Head of caudate nucleus (tissue), 42 donors: ENCODE measurements at regions not wholly inside any gene's neighbourhood (a gene's known extent, or its start where the extent isn't known, plus 50 kb on each side); places are given as distances from the start of the nearest gene placed in this dataset.
A peak's percentile ranks its signal among the peaks of the same experiment; 100 is the strongest.

Source experiments
- DNase-seq, 42 donors: peaks; one replicate each; pipeline versions ENCODE4 v3.0.0 to v3.0.0-alpha.2; 2020 to 2021; ENCODE audit warnings: mixed read lengths in 7 of 42
- intact Hi-C: fragments of 100-400 bp; cut with DNase I; formaldehyde crosslinking; loops from one replicate; pipeline ENCODE4 v1.15.0; 2022

DNA sequence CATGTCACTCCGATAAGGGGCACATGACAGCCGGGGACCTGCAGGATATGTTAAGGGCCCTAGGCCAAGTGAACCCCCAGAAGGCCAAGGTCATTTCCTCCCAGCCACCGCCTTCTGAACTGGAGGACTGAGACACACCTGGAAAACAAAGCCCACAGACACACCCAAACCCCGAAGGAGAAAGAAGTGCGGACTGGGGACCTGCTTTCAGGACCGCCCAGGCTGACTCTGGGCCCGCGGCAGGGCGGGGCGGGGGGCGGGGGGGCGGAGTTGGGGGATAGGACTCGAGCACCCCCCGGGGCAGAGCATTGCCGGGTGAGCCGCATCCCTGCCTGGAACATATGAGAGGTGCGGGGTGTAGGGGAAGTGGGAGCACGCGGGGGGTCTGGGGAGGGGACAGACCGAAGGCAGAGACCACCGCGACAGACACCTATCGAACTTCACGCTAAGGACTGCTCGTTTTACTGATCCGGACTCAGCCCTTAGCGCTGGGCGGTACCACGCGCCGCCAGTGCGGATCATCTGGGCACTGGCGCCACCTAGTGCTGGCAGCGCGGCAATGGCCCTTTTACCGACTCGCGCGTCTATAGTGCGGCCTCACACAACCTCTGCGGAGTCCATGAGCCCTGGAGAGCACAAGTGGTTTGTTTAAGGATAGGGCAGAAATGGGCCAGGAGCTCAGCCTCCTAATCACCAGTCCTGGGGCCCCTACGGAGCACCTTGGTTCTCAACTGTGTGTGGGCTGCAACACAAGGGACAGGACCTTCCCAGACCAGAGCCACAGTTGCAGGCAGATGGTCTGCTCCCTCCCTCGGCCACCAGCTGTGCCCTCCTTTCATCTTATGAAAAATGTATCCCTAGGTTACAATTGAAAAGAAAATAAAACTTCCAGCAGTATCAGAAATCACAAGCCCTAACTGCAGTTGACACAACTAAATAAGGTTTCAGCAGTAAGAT, 157.6 kb downstream of the HERPUD2 start:
- intact Hi-C loops, result no loop called here
- DNase-seq, result peak; percentile 60 to 91 (median 80)

DNA sequence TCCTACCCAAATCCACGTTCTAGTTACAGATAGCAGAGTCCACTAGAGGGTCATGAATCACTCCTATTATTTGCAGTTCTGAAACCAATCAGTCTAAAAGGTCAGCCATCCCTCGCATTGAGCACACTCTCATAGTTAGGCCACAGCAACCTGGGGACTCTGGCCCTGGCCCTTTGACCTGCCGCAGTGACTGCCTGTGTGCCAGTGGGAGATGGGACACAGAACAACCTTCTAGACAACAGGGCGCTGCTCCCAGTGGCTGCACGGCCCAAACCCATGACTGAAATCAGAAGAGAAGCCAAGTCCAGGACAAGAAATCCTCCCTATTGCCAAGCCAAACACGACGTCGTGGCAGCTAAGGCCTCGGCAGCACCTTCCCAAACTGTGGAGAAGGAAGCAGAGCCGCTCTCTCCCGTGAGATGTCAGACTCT, 158.5 kb downstream of the HERPUD2 start:
- intact Hi-C loops, result no loop called here

DNA sequence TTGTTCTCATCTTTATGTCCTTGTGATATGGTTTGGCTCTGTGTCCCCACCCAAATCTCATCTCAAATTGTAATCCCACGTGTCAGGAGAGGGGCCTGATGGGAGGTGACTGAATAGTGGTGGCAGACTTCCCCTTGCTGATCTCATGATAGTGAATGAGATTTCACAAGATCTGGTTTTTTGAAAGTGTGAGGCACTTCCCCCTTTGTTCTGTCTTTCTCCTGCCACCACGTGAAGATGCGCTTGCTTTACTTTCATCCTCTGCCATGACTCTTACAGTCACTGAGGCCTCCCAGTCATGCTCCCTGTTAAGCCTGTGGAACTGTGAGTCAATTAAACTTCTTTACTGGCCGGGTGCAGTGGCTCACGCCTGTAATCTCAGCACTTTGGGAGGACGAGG, 161.0 kb downstream of the HERPUD2 start:
- intact Hi-C loops, result no loop called here
- DNase-seq, result no peak

More for the DNA sequence above, 158.5 kb downstream of the HERPUD2 start:
- no peak for DNase-seq

DNA sequence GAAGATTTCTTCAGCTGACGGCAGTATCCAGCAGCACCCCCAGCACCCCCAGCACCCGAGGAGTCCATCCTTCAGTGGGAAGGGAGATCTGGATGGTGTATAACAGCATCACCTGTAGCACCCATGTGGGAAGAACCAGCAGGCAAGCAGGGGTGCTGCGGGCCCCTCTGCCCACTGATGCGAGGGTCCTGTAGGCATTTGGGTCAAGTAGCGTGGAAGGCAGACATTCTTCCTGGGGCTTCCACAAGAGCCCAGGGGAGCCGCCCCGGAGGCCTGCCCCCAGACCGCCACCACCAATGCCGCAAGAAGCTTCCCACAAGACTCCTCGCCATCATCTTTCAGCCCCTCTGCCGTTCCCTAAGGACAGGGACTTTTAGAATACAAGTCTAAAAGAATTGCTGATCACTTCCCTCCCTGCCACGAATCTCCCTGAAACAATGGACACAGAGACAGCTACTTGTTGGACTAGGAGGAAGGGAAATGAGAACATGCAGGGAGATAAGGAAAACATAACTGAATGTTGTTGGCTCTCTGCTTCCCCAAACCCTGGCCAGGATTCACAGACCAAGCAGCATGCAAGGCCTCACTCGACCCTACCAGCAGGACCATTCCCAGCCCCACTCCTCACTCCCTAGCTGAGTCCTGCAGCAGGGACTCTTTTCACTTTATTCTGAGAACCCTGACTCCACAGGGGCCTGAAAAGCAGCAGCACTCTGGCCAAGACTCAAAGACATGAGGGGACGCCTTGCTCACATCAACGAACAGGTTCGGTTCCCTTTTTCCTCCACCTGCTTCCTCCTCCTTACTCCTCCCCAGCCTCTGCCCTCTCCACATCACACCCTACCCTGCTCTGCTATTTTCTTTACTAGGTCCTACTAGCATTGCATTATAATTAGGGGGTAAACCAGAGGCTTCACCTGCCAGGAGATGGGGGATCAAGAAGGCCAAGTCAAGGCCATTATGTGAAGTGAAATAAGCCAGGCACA, 164.5 kb downstream of the HERPUD2 start:
- intact Hi-C loops, result no loop called here
- DNase-seq, result no peak

DNA sequence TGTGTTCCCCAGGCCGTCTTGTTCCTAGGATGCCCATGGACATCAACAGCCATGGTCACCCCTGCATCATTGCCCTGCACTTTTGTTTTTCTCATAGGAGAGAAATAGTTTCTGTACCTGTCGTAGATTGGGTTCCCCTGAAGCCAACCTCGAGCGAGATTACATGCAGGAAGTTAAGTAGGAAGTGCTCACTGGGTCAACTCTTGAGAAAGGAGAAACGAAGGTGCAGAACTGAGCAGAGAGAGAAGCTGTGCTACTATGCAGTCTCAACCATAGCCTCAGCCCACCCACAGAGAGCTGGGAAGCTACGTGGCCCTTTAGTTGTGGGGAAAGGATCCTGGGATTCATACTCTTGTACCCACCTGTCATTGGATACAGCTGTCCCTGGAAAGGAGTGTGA, 165.2 kb downstream of the HERPUD2 start:
- intact Hi-C loops, result no loop called here
- no peak for DNase-seq

DNA sequence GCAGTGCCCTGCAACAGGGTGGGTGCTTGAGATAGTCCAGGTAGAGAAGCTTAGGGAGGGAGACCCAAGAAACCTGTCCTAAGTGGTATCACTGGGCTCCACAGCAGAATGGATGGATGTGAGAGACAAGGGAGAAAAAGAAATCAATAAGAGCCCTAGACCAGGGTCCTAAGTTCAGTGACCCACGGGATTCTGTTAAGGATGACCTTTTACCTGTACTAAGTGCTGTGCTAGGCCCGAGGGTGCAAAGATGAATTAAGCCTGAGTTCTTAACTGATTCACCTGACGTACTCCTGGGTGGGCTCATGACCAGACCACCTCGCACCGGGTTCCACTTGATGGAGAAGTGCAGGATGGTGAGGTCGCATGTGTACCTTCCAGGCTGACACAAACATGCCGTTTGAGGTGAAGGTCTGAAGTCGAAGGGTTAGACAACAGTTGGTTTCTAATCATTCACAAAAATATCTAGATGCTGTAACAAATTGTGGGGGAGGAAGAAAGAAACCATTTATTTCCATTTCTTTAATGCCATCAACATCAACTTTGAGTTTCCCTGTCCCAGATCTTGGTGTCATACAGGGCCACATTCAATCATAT, 166.5 kb downstream of the HERPUD2 start:
- intact Hi-C loops, result no loop called here
- DNase-seq, result no peak

DNA sequence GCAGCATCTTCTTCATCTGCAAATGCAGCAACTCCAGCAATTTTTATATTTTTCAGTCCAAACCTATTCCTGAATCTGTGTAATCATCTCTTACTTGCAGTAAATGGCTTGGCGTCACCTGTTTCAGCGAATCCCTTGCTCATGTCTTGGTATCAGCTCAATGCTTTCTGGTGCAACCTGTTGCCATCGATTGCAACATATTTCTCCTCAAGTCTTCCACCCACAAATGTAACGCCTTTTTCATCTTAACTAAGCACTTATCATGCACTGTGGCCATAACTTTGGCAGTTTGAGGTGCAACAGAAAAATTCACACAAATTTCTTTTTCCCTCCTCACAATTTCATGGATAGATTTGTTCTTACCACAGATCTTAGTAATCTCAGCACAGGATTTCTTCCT, 168.3 kb downstream of the HERPUD2 start:
- no peak for DNase-seq
- intact Hi-C loops, result no loop called here

DNA sequence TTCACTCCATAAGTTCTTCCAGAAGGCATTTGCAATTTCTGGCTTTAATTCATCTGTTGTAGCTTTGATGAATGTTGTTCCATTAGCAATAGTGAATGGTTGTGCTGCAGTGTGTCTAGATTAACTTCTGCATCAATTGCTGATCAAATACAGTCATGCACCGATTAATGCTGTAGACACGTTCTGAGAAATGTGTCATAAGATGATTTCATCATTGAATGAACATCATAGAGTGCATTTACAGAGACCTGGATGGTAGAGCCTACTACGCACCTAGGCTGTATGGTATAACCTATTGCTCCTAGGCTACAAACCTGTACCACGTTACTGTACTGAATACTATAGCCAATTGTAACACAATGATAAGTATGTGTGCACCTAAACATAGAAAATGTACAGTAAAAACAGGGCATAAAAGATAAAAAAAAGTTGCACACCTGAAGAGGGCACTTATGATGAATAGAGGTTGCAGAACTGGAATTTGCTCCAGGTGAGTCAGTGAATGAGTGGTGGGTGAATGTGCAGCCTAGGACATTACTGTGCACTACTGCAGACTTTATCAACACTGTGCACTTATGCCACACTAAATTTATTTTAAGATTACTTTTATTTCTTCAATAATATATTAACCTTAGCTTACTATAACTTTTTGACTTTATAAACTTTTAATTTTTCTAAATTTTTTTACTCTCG, 170.7 kb downstream of the HERPUD2 start:
- no peak for DNase-seq
- intact Hi-C loops, result no loop called here

DNA sequence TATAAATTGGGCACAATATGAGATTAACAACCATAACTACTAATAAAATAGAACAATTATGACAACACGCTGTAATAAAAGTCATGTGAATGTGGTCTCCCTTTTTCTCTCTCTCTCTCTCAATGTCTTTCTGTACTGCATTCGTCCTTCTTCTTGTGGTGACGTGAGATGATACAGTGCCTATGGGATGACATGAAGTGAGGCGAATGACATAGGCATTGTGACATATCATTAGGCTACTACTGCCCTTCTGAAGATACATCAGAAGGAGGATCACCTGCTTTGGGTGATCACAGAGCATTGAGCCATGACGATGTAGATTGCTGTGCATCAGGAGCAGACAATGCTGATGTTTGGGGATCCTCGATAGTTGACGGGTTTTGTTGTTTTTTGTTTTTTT, 171.6 kb downstream of the HERPUD2 start:
- DNase-seq, result no peak
- intact Hi-C loops, result no loop called here

DNA sequence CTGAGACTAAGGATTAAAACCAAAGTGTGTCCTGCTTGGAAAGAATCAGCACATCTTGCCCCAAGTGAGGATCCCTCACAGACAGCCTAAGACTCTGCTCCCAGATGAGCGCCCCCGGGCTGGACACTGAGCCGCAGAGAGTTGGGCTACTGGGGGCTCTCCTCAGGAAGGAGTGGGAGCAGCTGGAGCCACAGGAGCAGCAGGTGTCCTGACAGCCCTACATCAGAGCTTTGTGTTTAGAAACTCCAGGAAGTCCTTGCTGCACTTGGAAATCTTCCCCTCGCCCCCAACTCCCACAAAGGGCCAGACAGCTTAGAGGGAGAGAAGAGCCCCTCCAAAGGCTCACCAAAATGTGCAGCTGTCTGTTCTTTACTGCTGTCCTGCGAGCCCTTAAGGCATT, 172.2 kb downstream of the HERPUD2 start:
- DNase-seq, result no peak
- intact Hi-C loops, result no loop called here

DNA sequence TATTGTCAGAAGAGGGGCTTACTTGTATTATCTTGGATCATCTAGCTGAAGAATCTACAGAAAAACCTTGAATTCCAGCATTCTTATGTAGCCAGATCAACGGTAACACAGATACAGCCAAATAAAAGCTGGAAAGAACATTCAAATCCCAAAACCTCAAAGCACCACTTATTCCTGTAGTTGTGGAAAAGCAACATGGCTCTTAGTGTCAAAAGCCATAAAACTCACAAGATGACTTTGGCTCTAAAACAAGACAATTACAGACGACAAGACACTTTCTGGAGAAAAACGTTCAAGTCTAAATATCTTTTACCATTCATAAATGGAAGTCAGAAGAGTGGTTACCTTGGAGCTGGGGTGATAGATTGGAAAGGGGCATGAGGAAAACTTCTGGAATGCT, 173.0 kb downstream of the HERPUD2 start:
- intact Hi-C loops, result no loop called here
- DNase-seq, result no peak

DNA sequence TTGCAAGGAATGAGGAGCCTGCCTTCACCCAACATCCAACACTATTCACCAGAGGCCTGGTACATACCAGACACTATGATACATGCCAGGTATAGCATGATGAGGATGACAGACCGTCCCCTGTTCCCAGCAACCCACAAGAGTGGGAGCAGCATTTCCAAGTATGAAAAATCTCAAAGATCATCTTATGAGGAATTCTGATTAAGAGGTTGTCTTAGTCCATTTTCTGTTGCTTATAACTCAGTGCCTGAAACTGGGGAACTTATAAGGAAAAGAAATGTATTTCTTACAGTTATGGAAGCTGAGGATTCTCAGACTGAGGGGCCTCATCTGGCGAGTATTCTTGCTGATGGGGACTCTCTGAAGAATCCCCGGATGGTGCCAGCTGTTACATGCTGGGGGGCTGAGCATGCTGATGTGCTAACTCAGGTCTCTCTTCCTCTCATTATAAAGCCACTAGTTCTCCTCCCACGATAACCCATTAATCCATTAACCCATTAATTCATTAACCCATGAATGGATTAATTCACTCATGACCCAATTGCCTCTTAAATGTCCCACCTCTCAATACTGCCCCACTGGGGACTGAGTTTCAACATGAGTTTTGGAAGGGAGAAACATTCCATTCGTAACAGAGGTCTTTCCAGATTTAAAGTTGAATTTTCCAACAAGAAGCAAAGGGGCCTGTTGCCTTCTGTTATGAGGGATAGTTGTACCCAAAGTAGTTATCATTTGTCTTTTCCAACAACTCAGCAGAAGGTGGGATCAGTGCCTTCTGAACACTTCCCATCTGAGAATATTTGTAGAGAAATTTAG, 173.9 kb downstream of the HERPUD2 start:
- DNase-seq, result no peak

DNA sequence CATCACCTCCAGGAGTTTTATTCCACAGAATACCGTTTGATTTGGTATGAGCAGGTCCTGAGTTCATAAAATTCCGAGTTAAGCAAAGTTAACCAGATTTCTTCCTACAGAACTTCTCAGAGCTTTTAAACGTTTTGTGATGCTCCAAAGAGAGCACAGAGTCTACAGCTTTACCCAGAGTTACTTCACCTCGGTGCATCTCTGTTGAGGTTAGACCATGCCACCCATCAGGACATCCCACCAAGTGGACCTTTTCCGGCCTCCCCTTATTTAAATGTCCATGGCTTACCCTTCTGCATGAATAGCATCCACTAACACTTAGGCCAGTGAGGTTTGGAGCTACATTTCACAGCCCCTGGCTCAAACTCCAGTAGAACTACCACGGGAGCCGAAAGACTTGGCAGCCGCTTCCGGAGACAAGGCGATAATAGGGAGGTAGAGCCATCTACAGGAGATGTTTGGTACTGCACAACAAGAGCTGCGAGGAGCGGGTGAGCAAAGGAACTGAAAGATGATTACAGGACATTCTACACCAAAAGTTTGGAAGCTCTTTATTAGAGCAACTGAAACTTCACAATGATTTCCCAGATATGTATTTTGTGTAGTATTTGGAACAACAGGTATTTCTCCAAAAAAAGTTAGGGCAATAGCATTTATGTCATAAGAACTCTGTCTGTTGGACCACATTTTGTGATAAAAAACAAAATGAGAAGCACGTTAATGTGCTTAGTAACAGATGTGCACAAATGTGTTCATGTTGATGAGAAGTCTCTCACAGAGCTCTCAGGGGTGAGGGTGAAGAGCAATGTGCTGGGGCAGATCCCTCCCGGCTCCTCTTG, 174.7 kb downstream of the HERPUD2 start:
- DNase-seq, result peak in 40 of 42 donors; percentile 18 to 81 (median 52)
- intact Hi-C loops, result no loop called here

More for the DNA sequence above, 173.9 kb downstream of the HERPUD2 start:
- intact Hi-C loops, result no loop called here

DNA sequence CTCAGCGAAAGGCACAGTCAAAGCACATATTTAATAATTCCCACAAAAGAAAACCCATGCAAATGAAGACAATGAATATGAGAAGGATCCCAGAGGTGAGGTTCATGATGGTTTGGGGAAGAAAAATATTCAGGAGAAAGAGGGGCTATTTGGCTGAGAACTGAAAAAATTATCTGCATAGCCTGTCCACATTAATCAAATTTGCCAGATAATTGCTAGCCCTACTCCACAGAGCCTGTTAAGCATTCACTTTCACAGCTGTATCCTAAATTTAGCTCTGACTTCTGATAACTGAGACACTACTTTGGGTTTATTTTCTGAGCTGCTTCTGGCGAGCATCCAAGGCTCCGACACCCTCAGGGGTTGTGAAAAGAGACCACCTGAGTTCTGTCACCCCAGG, 176.2 kb downstream of the HERPUD2 start:
- intact Hi-C loops, result no loop called here
- no peak for DNase-seq

DNA sequence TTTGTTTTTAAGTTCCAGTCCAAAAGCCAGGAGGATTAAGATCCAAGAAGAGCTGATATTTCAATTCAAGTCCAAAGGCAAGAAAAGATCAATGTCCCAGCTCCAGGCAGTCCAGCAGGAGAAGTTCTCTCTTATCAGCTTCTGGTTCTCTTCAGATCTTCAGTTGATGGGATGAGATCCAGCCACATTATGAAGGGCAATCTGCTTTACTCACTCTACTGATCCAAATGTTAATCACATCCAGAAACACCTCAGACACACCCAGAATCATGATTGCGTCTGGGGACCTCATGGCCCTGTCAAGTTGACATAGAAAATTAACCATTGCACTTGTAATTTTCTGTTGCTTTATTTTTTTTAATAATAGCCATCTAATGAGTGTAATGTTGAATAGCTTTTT, 178.4 kb downstream of the HERPUD2 start:
- no peak for DNase-seq
- intact Hi-C loops, result no loop called here

DNA sequence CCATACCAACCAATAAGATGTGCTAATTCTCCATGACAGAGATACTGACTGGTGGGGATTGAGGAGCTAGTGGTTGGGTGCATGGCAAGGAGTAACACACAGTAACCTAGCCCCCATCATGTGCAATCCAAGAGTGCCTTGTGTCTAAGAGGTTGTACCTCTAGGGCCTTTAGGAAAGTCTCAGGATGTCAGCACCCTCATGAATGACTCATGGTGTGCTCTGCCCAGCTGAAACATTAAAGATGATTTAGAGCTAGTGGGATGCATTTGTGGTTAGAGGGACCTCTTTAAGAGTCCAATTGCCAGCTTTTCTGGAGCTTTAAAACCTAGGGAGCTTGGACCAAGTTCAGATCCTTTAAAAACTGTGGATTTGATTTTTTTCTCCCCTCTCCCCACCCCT, 181.1 kb downstream of the HERPUD2 start:
- no peak for DNase-seq

DNA sequence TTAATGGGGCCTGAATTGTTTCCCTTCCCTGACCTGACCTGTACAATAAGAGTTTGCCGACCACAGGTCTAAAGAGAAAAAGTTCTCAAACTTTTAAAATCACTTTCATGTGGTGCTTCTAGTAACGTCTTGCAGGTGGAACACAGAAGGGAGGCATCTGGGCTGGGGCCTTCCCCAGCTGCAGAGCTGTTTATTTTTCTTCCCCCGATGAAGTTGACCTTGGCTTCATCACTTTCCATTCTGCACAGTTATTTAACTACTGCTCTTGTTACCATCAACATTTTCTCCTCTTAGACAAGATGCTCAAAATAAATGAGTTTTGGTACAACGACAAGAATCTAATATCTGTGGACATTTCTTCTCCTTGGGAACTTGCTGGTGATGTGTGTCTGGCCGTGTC, 181.7 kb downstream of the HERPUD2 start:
- DNase-seq, result no peak
- intact Hi-C loops, result no loop called here

More for the DNA sequence above, 181.1 kb downstream of the HERPUD2 start:
- intact Hi-C loops, result no loop called here
